ENCODE measurements at regions not wholly inside any gene's neighbourhood (a gene's known extent, or its start where the extent isn't known, plus 50 kb on each side); places are given as distances from the start of the nearest gene placed in this dataset.

- H3K27ac ChIP-seq (ENCODE audit: low read depth in 1 of 2, low read length in 1 of 2) = no peak overlapping the region
- H3K9me3 ChIP-seq (ENCODE audit: control insufficient read depth in 2 of 2, insufficient read depth in 1 of 2, low read length in 1 of 2) = no peaks in the 10 kb centered on the region
- 97% methylated on average over 3 of the region's 3 CpGs for WGBS
- DNase-seq (ENCODE audit: low read depth in 6 of 9, low spot score in 9 of 9) = no peak
- no peaks in the 10 kb centered on the region for H3K27me3 ChIP-seq (ENCODE audit: control insufficient read depth in 2 of 2, insufficient read depth in 1 of 2, low read length in 1 of 2)
- H3K4me1 ChIP-seq (ENCODE audit: control insufficient read depth in 2 of 2, insufficient read depth in 2 of 2, low read length in 2 of 2) = no peaks in the 10 kb centered on the region
- no peak overlapping the region for H3K4me3 ChIP-seq (ENCODE audit: low read length in 2 of 2)
- H3K36me3 ChIP-seq (ENCODE audit: control insufficient read depth in 2 of 2, insufficient read depth in 2 of 2, low read length in 1 of 2) = no peaks in the 10 kb centered on the region
Observed at GRCh38 chr11:15858881-15859280, 497.5 kb downstream of the SOX6 start.

GRCh38 chr11:15859411-15859810 is 496.9 kb downstream of the SOX6 start:
- H3K4me3 ChIP-seq (ENCODE audit: low read length in 2 of 2) = no peak overlapping the region
- DNase-seq (ENCODE audit: low read depth in 6 of 9, low spot score in 9 of 9) = no peak
- WGBS = 95% methylated on average over 3 of the region's 3 CpGs
- no peaks in the 10 kb centered on the region for H3K9me3 ChIP-seq (ENCODE audit: control insufficient read depth in 2 of 2, insufficient read depth in 1 of 2, low read length in 1 of 2)
- no peaks in the 10 kb centered on the region for H3K36me3 ChIP-seq (ENCODE audit: control insufficient read depth in 2 of 2, insufficient read depth in 2 of 2, low read length in 1 of 2)
- H3K27me3 ChIP-seq (ENCODE audit: control insufficient read depth in 2 of 2, insufficient read depth in 1 of 2, low read length in 1 of 2) = no peaks in the 10 kb centered on the region
- H3K4me1 ChIP-seq (ENCODE audit: control insufficient read depth in 2 of 2, insufficient read depth in 2 of 2, low read length in 2 of 2) = no peaks in the 10 kb centered on the region
- H3K27ac ChIP-seq (ENCODE audit: low read depth in 1 of 2, low read length in 1 of 2) = no peak overlapping the region

DNA sequence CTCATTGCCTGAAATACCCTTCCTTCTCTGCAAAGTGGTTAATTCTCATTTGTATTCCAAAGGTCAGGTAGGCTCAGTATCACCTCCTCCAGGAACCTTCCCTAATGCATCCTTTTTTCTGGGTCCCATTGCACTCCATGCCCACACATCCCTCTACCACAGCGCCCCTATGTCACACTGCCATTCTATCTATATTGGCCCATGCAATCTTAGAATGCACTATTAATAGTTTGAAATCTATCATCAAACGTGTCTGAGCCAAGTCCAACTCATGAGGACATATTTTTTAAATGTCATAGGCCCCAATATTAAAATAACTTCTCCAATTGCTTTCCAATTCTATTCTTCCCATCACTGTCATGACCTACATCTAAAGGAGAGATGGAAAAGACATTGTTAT is 495.1 kb downstream of the SOX6 start:
- H3K27ac ChIP-seq (ENCODE audit: low read depth in 1 of 2, low read length in 1 of 2) = no peak overlapping the region
- no peaks in the 10 kb centered on the region for H3K4me1 ChIP-seq (ENCODE audit: control insufficient read depth in 2 of 2, insufficient read depth in 2 of 2, low read length in 2 of 2)
- no peaks in the 10 kb centered on the region for H3K27me3 ChIP-seq (ENCODE audit: control insufficient read depth in 2 of 2, insufficient read depth in 1 of 2, low read length in 1 of 2)
- 95% methylated on average over 2 of the region's 2 CpGs for WGBS
- no peaks in the 10 kb centered on the region for H3K36me3 ChIP-seq (ENCODE audit: control insufficient read depth in 2 of 2, insufficient read depth in 2 of 2, low read length in 1 of 2)
- no peak for DNase-seq (ENCODE audit: low read depth in 6 of 9, low spot score in 9 of 9)
- H3K9me3 ChIP-seq (ENCODE audit: control insufficient read depth in 2 of 2, insufficient read depth in 1 of 2, low read length in 1 of 2) = no peaks in the 10 kb centered on the region
- no peak overlapping the region for H3K4me3 ChIP-seq (ENCODE audit: low read length in 2 of 2)

DNA sequence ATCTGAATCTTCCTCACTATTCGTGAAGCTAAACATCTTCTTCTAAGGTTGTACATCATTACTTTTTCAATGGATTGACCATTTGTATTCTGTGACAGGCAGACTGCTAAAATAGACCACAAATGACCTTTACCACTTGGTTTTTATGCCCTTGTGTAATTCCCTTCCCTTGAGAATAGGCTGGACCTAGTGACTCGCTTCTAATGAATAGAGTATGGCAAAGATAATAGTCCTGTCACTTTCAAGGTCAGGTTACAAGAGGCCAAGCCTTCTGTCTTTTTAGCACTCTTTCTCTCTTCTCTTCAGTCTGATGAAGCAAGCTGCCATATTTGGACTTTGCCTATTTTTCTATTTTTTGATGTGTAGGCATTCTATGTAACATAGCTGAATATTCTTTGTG is 492.9 kb downstream of the SOX6 start:
- no peaks in the 10 kb centered on the region for H3K4me1 ChIP-seq (ENCODE audit: control insufficient read depth in 2 of 2, insufficient read depth in 2 of 2, low read length in 2 of 2)
- H3K27ac ChIP-seq (ENCODE audit: low read depth in 1 of 2, low read length in 1 of 2) = no peak overlapping the region
- 93% methylated on average over 2 of the region's 2 CpGs for WGBS
- no peaks in the 10 kb centered on the region for H3K36me3 ChIP-seq (ENCODE audit: control insufficient read depth in 2 of 2, insufficient read depth in 2 of 2, low read length in 1 of 2)
- no peaks in the 10 kb centered on the region for H3K9me3 ChIP-seq (ENCODE audit: control insufficient read depth in 2 of 2, insufficient read depth in 1 of 2, low read length in 1 of 2)
- no peak overlapping the region for H3K4me3 ChIP-seq (ENCODE audit: low read length in 2 of 2)
- DNase-seq (ENCODE audit: low read depth in 6 of 9, low spot score in 9 of 9) = no peak
- H3K27me3 ChIP-seq (ENCODE audit: control insufficient read depth in 2 of 2, insufficient read depth in 1 of 2, low read length in 1 of 2) = no peaks in the 10 kb centered on the region

DNA sequence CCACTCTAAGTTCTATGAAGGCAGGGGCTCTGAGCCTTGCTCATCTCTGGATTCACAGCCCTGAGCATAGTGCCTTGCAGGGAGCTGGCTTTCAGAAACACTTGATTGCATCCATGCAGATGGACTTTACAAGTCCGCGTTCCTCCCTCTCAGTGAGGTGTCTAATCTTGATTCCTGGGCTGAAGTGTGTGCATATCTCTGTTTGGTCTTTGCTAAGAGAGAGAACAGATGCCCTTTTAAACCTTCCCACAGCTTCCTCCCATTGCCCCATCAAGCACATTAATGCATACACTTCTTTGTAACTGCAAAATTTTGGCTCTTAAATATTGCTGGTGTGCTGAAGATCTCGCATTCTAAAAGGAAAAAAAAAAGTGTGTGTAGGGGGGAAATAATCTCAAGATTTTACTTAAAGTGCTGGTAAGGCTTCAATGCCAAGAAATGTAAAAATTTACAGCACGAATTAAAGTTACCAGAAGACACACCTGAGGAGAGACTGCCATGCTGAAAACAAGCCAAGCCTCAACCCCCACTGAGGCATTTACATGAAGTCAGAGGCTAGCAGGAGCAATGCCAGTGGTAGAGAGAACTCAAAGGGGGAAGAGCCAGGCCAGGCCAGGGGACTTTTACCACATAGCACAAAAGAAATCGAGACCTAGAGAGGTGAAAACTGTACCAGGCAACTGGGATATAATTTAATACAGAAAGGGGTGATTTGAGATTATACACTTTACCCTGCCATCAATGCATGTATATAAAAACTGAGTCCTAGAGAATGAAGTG is 492.1 kb downstream of the SOX6 start:
- H3K4me1 ChIP-seq (ENCODE audit: control insufficient read depth in 2 of 2, insufficient read depth in 2 of 2, low read length in 2 of 2) = no peaks in the 10 kb centered on the region
- H3K4me3 ChIP-seq (ENCODE audit: low read length in 2 of 2) = no peak overlapping the region
- no peaks in the 10 kb centered on the region for H3K27me3 ChIP-seq (ENCODE audit: control insufficient read depth in 2 of 2, insufficient read depth in 1 of 2, low read length in 1 of 2)
- no peaks in the 10 kb centered on the region for H3K36me3 ChIP-seq (ENCODE audit: control insufficient read depth in 2 of 2, insufficient read depth in 2 of 2, low read length in 1 of 2)
- no peaks in the 10 kb centered on the region for H3K9me3 ChIP-seq (ENCODE audit: control insufficient read depth in 2 of 2, insufficient read depth in 1 of 2, low read length in 1 of 2)
- no peak overlapping the region for H3K27ac ChIP-seq (ENCODE audit: low read depth in 1 of 2, low read length in 1 of 2)
- 87% methylated on average over 5 of the region's 5 CpGs for WGBS
- no peak for DNase-seq (ENCODE audit: low read depth in 6 of 9, low spot score in 9 of 9)

DNA sequence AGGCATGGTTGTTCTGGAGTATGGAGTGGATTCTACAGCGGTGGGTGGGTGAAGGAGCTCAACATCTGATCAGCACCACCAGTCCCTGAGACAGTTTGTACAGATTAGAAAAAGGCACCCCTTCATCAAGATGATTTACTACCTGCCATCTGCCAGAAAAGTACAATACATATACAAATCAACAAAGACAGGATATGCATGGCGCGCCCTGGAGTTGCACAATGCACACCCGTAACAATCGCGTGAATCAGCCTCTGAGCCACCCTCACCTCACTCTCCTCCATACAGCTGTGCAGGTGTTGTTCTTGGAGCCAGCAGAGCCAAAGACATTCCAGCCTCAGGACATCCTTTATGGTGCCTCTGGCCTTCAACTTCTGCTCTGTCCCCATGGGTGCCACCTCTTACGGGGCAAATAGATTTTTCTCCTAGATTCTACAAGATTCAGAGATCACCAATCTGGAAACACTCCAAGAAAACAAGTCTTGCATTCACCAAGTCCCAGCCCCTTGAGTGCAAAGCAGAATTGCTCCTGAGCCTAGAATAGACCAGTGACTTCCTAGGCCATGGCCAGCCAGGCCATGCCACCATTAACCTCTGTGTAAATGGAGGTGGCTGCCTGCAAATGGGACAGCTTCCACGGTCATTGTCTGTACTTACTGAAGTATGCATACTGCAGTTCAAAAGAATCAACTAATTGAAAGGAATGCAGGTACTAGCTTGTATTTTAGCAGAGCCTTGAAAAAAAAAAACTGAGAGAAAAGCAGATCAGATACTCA is 490.9 kb downstream of the SOX6 start:
- no peaks in the 10 kb centered on the region for H3K36me3 ChIP-seq (ENCODE audit: control insufficient read depth in 2 of 2, insufficient read depth in 2 of 2, low read length in 1 of 2)
- no peak for DNase-seq (ENCODE audit: low read depth in 6 of 9, low spot score in 9 of 9)
- H3K27me3 ChIP-seq (ENCODE audit: control insufficient read depth in 2 of 2, insufficient read depth in 1 of 2, low read length in 1 of 2) = no peaks in the 10 kb centered on the region
- no peak overlapping the region for H3K27ac ChIP-seq (ENCODE audit: low read depth in 1 of 2, low read length in 1 of 2)
- no peak overlapping the region for H3K4me3 ChIP-seq (ENCODE audit: low read length in 2 of 2)
- H3K9me3 ChIP-seq (ENCODE audit: control insufficient read depth in 2 of 2, insufficient read depth in 1 of 2, low read length in 1 of 2) = no peaks in the 10 kb centered on the region
- 94% methylated on average over 8 of the region's 8 CpGs for WGBS
- H3K4me1 ChIP-seq (ENCODE audit: control insufficient read depth in 2 of 2, insufficient read depth in 2 of 2, low read length in 2 of 2) = no peaks in the 10 kb centered on the region

GRCh38 chr11:15867871-15868270 is 488.5 kb downstream of the SOX6 start:
- Histone ChIP-seq H3K4me3 (ENCODE audit: low read length in 2 of 2) (no peak overlapping the region), H3K4me1 (ENCODE audit: control insufficient read depth in 2 of 2, insufficient read depth in 2 of 2, low read length in 2 of 2) (no peaks in the 10 kb centered on the region), H3K9me3 (ENCODE audit: control insufficient read depth in 2 of 2, insufficient read depth in 1 of 2, low read length in 1 of 2) (no peaks in the 10 kb centered on the region), H3K27me3 (ENCODE audit: control insufficient read depth in 2 of 2, insufficient read depth in 1 of 2, low read length in 1 of 2) (no peaks in the 10 kb centered on the region), H3K36me3 (ENCODE audit: control insufficient read depth in 2 of 2, insufficient read depth in 2 of 2, low read length in 1 of 2) (no peaks in the 10 kb centered on the region), H3K27ac (ENCODE audit: low read depth in 1 of 2, low read length in 1 of 2) (no peak overlapping the region)
- DNase-seq (ENCODE audit: low read depth in 6 of 9, low spot score in 9 of 9) = no peak

DNA sequence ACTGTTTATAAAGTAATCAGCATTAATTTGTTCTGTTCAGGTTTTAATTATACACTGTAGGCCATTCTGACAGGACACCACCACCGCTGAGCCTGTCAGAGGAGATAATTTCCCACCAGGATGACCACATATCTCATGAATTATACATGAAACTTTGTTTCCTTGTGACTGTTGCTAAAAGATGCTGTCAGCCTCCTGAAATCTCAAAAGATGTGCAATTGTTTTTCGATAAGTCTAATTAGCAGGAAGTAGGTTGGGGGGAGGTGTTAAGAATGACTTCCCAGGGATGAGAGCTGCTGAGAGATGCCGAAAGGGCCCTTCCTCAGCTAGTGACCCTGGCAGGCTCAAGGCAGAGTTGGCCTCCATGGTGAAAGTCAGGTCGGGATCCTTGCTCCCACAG is 485.4 kb downstream of the SOX6 start:
- WGBS = 95% methylated on average over 4 of the region's 4 CpGs
- no peaks in the 10 kb centered on the region for H3K9me3 ChIP-seq (ENCODE audit: control insufficient read depth in 2 of 2, insufficient read depth in 1 of 2, low read length in 1 of 2)
- H3K36me3 ChIP-seq (ENCODE audit: control insufficient read depth in 2 of 2, insufficient read depth in 2 of 2, low read length in 1 of 2) = no peaks in the 10 kb centered on the region
- H3K4me3 ChIP-seq (ENCODE audit: low read length in 2 of 2) = no peak overlapping the region
- H3K27ac ChIP-seq (ENCODE audit: low read depth in 1 of 2, low read length in 1 of 2) = no peak overlapping the region
- no peaks in the 10 kb centered on the region for H3K27me3 ChIP-seq (ENCODE audit: control insufficient read depth in 2 of 2, insufficient read depth in 1 of 2, low read length in 1 of 2)
- DNase-seq (ENCODE audit: low read depth in 6 of 9, low spot score in 9 of 9) = no peak
- no peaks in the 10 kb centered on the region for H3K4me1 ChIP-seq (ENCODE audit: control insufficient read depth in 2 of 2, insufficient read depth in 2 of 2, low read length in 2 of 2)

DNA sequence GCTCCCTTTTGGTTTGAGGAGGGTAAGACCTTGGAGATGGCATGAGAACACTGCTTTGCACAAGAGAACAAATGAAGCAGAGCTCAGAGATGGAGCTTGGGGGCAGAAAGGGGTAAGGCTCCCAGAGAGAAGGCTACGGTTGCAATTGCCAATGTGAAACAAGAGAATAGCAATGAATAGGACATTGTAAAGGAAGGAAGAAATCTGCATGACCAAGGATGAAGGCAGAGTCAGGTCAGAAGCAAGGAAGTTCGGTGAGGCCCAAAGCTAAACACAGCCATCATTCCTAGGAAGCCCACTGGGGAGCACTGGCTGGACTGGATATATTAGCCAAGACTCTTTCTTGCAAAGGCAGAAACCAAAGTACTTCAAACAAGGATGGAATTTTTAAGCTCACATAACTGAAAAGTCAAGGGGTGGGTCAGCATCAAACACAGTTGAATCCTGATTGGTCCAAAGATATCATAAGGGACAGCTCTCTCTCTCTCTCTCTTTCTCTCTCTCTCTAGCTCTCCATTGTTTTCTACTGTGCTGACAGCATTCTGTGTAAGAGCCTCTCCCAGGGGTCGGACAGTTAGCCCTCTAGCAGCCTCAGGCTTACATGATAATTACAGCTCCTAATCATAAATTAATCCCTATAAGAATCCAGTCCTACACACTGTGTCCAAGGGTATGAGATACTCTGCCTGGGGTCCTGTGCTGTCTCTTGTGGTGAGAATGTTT is 484.3 kb downstream of the SOX6 start:
- Histone ChIP-seq H3K4me3 (ENCODE audit: low read length in 2 of 2) (no peak overlapping the region), H3K27me3 (ENCODE audit: control insufficient read depth in 2 of 2, insufficient read depth in 1 of 2, low read length in 1 of 2) (no peaks in the 10 kb centered on the region), H3K9me3 (ENCODE audit: control insufficient read depth in 2 of 2, insufficient read depth in 1 of 2, low read length in 1 of 2) (no peaks in the 10 kb centered on the region), H3K4me1 (ENCODE audit: control insufficient read depth in 2 of 2, insufficient read depth in 2 of 2, low read length in 2 of 2) (no peaks in the 10 kb centered on the region), H3K27ac (ENCODE audit: low read depth in 1 of 2, low read length in 1 of 2) (no peak overlapping the region), H3K36me3 (ENCODE audit: control insufficient read depth in 2 of 2, insufficient read depth in 2 of 2, low read length in 1 of 2) (no peaks in the 10 kb centered on the region)
- no peak for DNase-seq (ENCODE audit: low read depth in 6 of 9, low spot score in 9 of 9)
- 98% methylated on average over 3 of the region's 3 CpGs for WGBS
